Prostate gland (tissue), 2 donors: ENCODE measurements at regions not wholly inside any gene's neighbourhood (a gene's known extent, or its start where the extent isn't known, plus 50 kb on each side); places are given as distances from the start of the nearest gene placed in this dataset.
"Not testable (repeated sequence)": the region's sequence is repeated elsewhere in the genome, so short reads cannot be mapped to it uniquely, and the experiment has no call there.

Experiments used
- DNase-seq: peaks from one replicate; pipeline ENCODE4 v3.0.0-alpha.2; 2019; ENCODE audit warnings: low spot score
- H3K27ac ChIP-seq, 2 donors: fragments of 200-600 bp; sonication (generic); 2 replicates each; pipeline ENCODE4 v1.5.1; 2017 to 2019
- H3K27me3 ChIP-seq: fragments of 200-600 bp; sonication (generic); replicated peaks from 2 replicates; pipeline ENCODE4 v1.5.1; 2019; ENCODE audit not compliant: insufficient read depth
- H3K36me3 ChIP-seq, 2 donors: fragments of 200-600 bp; sonication (generic); 1 replicate in 1 of 2; 2 replicates in 1 of 2; pipeline versions ENCODE4 v1.5.1 to v1.8.1; 2017 to 2019
- H3K4me1 ChIP-seq: fragments of 200-600 bp; sonication (generic); replicated peaks from 2 replicates; pipeline ENCODE4 v1.5.1; 2019
- H3K4me3 ChIP-seq, 2 donors: fragments of 200-600 bp; sonication (generic); 2 replicates each; pipeline ENCODE4 v1.5.1; 2017 to 2019
- H3K9me3 ChIP-seq: fragments of 200-600 bp; sonication (generic); 2 replicates; pipeline ENCODE4 v1.5.1; 2017
- CTCF ChIP-seq, 4 experiments: fragments of 200-600 bp in 2 of 4; fragments of 450-650 bp in 2 of 4; sonication (generic) in 2 of 4; IDR thresholded peaks; 1 replicate in 3 of 4; 2 replicates in 1 of 4; pipeline ENCODE4 v1.5.1; 2016 to 2019; ENCODE audit warnings: antibody characterized with exemption in 4 of 4, mild to moderate bottlenecking in 2 of 4, moderate library complexity in 2 of 4
- POLR2A ChIP-seq: fragments of 450-650 bp; IDR thresholded peaks from one replicate; pipeline ENCODE4 v1.6.1; 2016; ENCODE audit warnings: antibody characterized with exemption, mild to moderate bottlenecking
- POLR2AphosphoS5 ChIP-seq: sonication (generic); formaldehyde crosslinking; IDR thresholded peaks from one replicate; pipeline ENCODE4 v1.6.1; 2017; ENCODE audit warnings: antibody characterized with exemption
- WGBS: methylation state at CpG from one replicate; pipeline ENCODE4 v1.1.5; 2018; 5-methylcytosine and 5-hydroxymethylcytosine counted together
- intact Hi-C: fragments of 100-400 bp; cut with DNase I; formaldehyde crosslinking; loops from one replicate; pipeline ENCODE4 v1.14.2; 2022

GRCh38 chr2:139427164-139427563 is 647.0 kb upstream of the NXPH2 start:
- H3K27me3 ChIP-seq, result no peaks in the 10 kb centered on the region
- intact Hi-C loops, result no loop called here
- no peak for DNase-seq
- H3K4me3 ChIP-seq, result no peak overlapping the region
- WGBS, result 84% methylated on average over 4 of the region's 4 CpGs
- TF ChIP-seq CTCF (IDR thresholded peaks at IDR 0.05), result no peak
- TF ChIP-seq POLR2AphosphoS5, result no peak
- no peak for TF ChIP-seq POLR2A
- no peaks in the 10 kb centered on the region for H3K4me1 ChIP-seq
- no peak overlapping the region for H3K27ac ChIP-seq
- no peaks in the 10 kb centered on the region for H3K9me3 ChIP-seq
- H3K36me3 ChIP-seq, result no peaks in the 10 kb centered on the region

- Histone ChIP-seq H3K36me3 (no peaks in the 10 kb centered on the region), H3K27me3 (no peaks in the 10 kb centered on the region), H3K27ac (no peak overlapping the region), H3K4me3 (no peak overlapping the region), H3K9me3 (no peaks in the 10 kb centered on the region), H3K4me1 (no peaks in the 10 kb centered on the region)
- no peak for DNase-seq
- TF ChIP-seq POLR2A (no peak), CTCF (IDR thresholded peaks at IDR 0.05) (no peak), POLR2AphosphoS5 (no peak)
- intact Hi-C loops, result no loop called here
- 60% methylated on average over 2 of the region's 2 CpGs for WGBS
Observed at GRCh38 chr2:139424101-139424500, 643.9 kb upstream of the NXPH2 start.

GRCh38 chr2:139411236-139411635 is 631.0 kb upstream of the NXPH2 start:
- Histone ChIP-seq H3K4me3 (no peak overlapping the region), H3K27me3 (no peaks in the 10 kb centered on the region), H3K4me1 (no peaks in the 10 kb centered on the region), H3K27ac (no peak overlapping the region), H3K36me3 (no peaks in the 10 kb centered on the region), H3K9me3 (no peaks in the 10 kb centered on the region)
- intact Hi-C loops, result no loop called here
- WGBS, result 90% methylated on average over 8 of the region's 8 CpGs
- DNase-seq, result no peak
- TF ChIP-seq POLR2A (no peak), CTCF (IDR thresholded peaks at IDR 0.05) (no peak)

GRCh38 chr2:139410833-139411174 is 630.6 kb upstream of the NXPH2 start:
- H3K27ac ChIP-seq, H3K4me1 ChIP-seq, DNase-seq, H3K27me3 ChIP-seq, intact Hi-C loops, H3K4me3 ChIP-seq, H3K9me3 ChIP-seq, H3K36me3 ChIP-seq: not testable (repeated sequence)
- 84% methylated on average over 15 of the region's 15 CpGs for WGBS

- H3K27ac ChIP-seq, H3K9me3 ChIP-seq, DNase-seq, H3K36me3 ChIP-seq, H3K27me3 ChIP-seq, intact Hi-C loops, H3K4me3 ChIP-seq, H3K4me1 ChIP-seq: not testable (repeated sequence)
- 96% methylated on average over 44 of the region's 45 CpGs for WGBS
Observed at GRCh38 chr2:139410147-139410832, 630.1 kb upstream of the NXPH2 start.

- intact Hi-C loops, result no loop called here
- TF ChIP-seq CTCF (IDR thresholded peaks at IDR 0.05), result no peak
- no peak for TF ChIP-seq POLR2AphosphoS5
- TF ChIP-seq POLR2A, result no peak
- no peak for DNase-seq
- Histone ChIP-seq H3K27me3 (no peaks in the 10 kb centered on the region), H3K4me1 (no peaks in the 10 kb centered on the region), H3K27ac (no peak overlapping the region), H3K36me3 (no peaks in the 10 kb centered on the region), H3K4me3 (no peak overlapping the region), H3K9me3 (no peaks in the 10 kb centered on the region)
- 66% methylated on average over 3 of the region's 3 CpGs for WGBS
Observed at GRCh38 chr2:139409212-139409611, 629.0 kb upstream of the NXPH2 start.
